ENCODE measurements at regions not wholly inside any gene's neighbourhood (a gene's known extent, or its start where the extent isn't known, plus 50 kb on each side); places are given as distances from the start of the nearest gene placed in this dataset.

GRCh38 chr4:112927544-112927943 is 121.9 kb upstream of the ANK2 start:
- no peak for TF ChIP-seq CTCF (IDR thresholded peaks at IDR 0.05; ENCODE audit: low read depth, low read length)
- TF ChIP-seq MYC (IDR thresholded peaks at IDR 0.05; ENCODE audit: low read depth, low read length) = no peak
- TF ChIP-seq POLR2A (IDR thresholded peaks at IDR 0.05; ENCODE audit: extremely low read depth, insufficient read length) = no peak
- TF ChIP-seq MAX (IDR thresholded peaks at IDR 0.05; ENCODE audit: low read depth, low read length) = no peak

Measured in NB4 (cell line).